ENCODE measurements at regions not wholly inside any gene's neighbourhood (a gene's known extent, or its start where the extent isn't known, plus 50 kb on each side); places are given as distances from the start of the nearest gene placed in this dataset.

DNA sequence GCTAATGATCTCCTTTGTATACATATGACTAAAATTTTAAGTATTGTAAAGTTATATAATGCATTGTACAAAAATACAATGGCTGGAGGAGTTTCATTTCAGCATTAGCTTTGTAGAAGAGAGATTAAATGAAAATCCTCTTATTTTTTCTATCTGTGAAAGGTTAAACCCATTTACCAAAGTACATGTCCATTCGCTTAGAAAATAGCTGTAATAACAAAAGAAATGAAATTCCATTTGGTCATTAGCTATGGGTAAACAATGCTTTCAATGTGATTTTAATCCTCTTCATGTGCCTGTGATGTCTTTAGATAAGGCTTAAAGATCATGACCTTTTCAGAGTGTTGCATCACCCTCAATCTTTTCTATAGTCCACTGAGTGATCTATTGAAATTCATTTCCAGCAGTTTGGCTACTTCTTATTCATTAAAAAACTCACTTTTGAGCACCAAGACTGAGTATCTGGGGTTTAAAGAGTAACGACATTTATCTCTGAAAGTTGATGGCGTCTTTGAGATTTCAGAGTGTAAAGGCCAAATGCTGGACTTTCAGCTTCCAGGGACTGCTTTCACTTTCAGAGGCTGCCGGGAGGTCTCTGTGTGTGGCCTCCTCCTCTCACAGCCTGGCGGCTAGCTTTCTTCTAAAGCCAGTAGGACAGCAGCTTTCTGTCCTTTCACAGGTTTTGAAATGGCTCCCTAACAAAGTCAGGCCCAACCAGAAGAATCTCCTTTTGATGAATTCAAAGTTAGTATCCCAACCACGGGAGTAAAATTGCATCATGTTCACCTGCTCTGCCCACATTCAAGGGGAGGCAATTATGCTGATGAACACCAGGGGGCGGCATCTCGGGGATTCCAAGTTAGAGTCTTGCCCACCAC lies 701.4 kb upstream of the COBL start:
- CTCF ChIA-PET: no interaction called here
- POLR2A ChIA-PET: no interaction called here
- no peak overlapping the region for H3K27ac ChIP-seq (ENCODE audit: low read length)
- no peaks in the 10 kb centered on the region for H3K9me3 ChIP-seq
- Mint-ChIP-seq H3K27me3 (no peaks in the 10 kb centered on the region), H3K9me3 (peaks cover 0 to 18% (median 7%) of the 10 kb centered on the region in 3 donors), H3K36me3 (no peaks in the 10 kb centered on the region), H3K4me1 (no peaks in the 10 kb centered on the region), H3K27ac (no peak overlapping the region), H3K4me3 (no peak overlapping the region)
- ATAC-seq (replicated peaks in 1 of 4) (no peak), DNase-seq (peak in 1 of 35 experiments; percentile 2)
- no peaks in the 10 kb centered on the region for H3K36me3 ChIP-seq (ENCODE audit: control insufficient read depth in 2 of 2, extremely low read depth in 1 of 2, insufficient read depth in 1 of 2, low read length in 1 of 2)
- no peaks in the 10 kb centered on the region for H3K4me1 ChIP-seq (ENCODE audit: control insufficient read depth in 1 of 2, extremely low read depth in 1 of 2, insufficient read depth in 2 of 2, low read length in 2 of 2)
- no peaks in the 10 kb centered on the region for H3K27me3 ChIP-seq (replicated peaks in 1 of 2; ENCODE audit: control insufficient read depth in 2 of 2, extremely low read depth in 1 of 2, insufficient read depth in 2 of 2, low read length in 1 of 2)
- H3K4me3 ChIP-seq (ENCODE audit: control insufficient read depth in 1 of 2, extremely low read depth in 1 of 2, low read length in 1 of 2): no peak overlapping the region
- WGBS (ENCODE audit: insufficient coverage): 68% methylated on average over 4 of the region's 8 CpGs

DNA sequence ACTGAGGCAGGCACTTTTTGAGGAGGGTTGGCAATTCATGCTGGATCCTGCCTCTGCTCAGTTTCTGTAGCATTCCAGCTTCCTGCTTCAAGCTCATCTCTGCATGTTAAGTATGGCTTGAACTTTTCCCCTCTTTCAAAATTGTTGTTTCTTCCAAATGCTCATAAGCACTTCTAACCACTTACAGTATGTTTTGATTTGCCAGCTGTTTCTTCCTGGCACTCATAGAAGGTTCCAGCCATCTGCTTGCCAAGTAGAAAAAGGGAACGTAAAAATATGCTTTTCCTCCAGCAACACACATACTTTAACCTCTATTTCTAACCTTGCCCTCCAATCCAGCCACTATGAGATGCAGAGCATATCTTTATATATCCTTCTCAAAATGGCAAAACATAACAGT lies 692.6 kb upstream of the COBL start:
- DNase-seq (no peak), ATAC-seq (replicated peaks in 1 of 4) (no peak)
- H3K36me3 ChIP-seq (ENCODE audit: control insufficient read depth in 2 of 2, extremely low read depth in 1 of 2, insufficient read depth in 1 of 2, low read length in 1 of 2): no peaks in the 10 kb centered on the region
- Mint-ChIP-seq H3K27me3 (no peaks in the 10 kb centered on the region), H3K27ac (no peak overlapping the region), H3K4me1 (no peaks in the 10 kb centered on the region), H3K36me3 (no peaks in the 10 kb centered on the region), H3K4me3 (no peak overlapping the region), H3K9me3 (peaks cover 8 to 31% (median 24%) of the 10 kb centered on the region in 3 donors)
- H3K4me1 ChIP-seq (ENCODE audit: control insufficient read depth in 1 of 2, extremely low read depth in 1 of 2, insufficient read depth in 2 of 2, low read length in 2 of 2): no peaks in the 10 kb centered on the region
- no peaks in the 10 kb centered on the region for H3K27me3 ChIP-seq (replicated peaks in 1 of 2; ENCODE audit: control insufficient read depth in 2 of 2, extremely low read depth in 1 of 2, insufficient read depth in 2 of 2, low read length in 1 of 2)
- POLR2A ChIA-PET: no interaction called here
- no peaks in the 10 kb centered on the region for H3K9me3 ChIP-seq
- CTCF ChIA-PET: no interaction called here
- no peak overlapping the region for H3K27ac ChIP-seq (ENCODE audit: low read length)
- 57% methylated on average over 1 of the region's 1 CpG for WGBS (ENCODE audit: insufficient coverage)
- no peak overlapping the region for H3K4me3 ChIP-seq (ENCODE audit: control insufficient read depth in 1 of 2, extremely low read depth in 1 of 2, low read length in 1 of 2)

DNA sequence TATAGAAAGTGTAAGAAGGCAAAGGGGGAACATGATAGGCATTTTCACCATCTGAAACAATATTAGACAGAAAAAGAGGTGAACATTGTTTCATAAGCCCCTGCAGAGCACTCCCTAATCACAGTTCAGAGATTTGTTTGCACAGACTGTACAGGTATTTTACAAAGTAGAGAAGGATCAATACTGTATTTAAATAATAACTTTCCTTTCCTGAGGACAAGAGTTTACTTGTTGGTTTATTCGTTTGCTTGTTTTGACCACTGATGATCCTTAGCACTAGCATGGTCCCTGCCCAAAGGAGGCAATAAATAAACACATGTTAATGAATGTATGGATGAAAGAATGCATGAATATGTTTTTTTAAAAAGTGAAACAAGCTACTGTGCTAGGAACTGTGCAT lies 690.1 kb upstream of the COBL start:
- DNase-seq (no peak), ATAC-seq (replicated peaks in 1 of 4) (no peak)
- ChIA-PET POLR2A (no interaction called here), CTCF (no interaction called here)
- H3K4me3 ChIP-seq (ENCODE audit: control insufficient read depth in 1 of 2, extremely low read depth in 1 of 2, low read length in 1 of 2): no peak overlapping the region
- Mint-ChIP-seq H3K27me3 (no peaks in the 10 kb centered on the region), H3K4me1 (no peaks in the 10 kb centered on the region), H3K4me3 (no peak overlapping the region), H3K27ac (no peak overlapping the region), H3K9me3 (peaks cover 15 to 50% (median 37%) of the 10 kb centered on the region in 3 donors), H3K36me3 (no peaks in the 10 kb centered on the region)
- H3K27ac ChIP-seq (ENCODE audit: low read length): no peak overlapping the region
- H3K9me3 ChIP-seq: no peaks in the 10 kb centered on the region
- H3K27me3 ChIP-seq (replicated peaks in 1 of 2; ENCODE audit: control insufficient read depth in 2 of 2, extremely low read depth in 1 of 2, insufficient read depth in 2 of 2, low read length in 1 of 2): no peaks in the 10 kb centered on the region
- H3K4me1 ChIP-seq (ENCODE audit: control insufficient read depth in 1 of 2, extremely low read depth in 1 of 2, insufficient read depth in 2 of 2, low read length in 2 of 2): no peaks in the 10 kb centered on the region
- WGBS (ENCODE audit: insufficient coverage): 100% methylated on average over 1 of the region's 1 CpG
- H3K36me3 ChIP-seq (ENCODE audit: control insufficient read depth in 2 of 2, extremely low read depth in 1 of 2, insufficient read depth in 1 of 2, low read length in 1 of 2): no peaks in the 10 kb centered on the region

DNA sequence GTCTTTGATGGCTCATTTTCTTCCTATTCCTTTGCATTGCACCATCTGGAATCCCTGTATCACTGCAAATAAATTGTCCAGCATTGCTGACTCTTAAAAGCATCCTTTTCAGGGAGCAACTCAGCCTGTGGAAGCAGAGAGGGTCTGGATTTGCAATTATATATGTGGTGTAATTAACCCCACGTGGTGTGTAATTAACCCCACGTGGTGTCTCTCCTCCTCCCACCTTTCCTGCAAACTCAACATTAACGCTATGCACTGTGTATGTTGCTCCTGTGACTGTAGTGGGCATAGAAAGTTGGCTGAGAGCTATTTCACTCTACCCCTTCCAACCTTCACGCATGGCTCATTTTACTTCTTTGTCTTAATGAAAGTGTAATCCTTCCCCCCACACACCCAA lies 689.0 kb upstream of the COBL start:
- WGBS (ENCODE audit: insufficient coverage): no CpG with 5 or more reads among the region's 4 CpGs
- CTCF ChIA-PET: no interaction called here
- peaks cover 11 to 48% (median 32%) of the 10 kb centered on the region in 3 donors for H3K9me3 Mint-ChIP-seq
- Histone ChIP-seq H3K36me3 (ENCODE audit: control insufficient read depth in 2 of 2, extremely low read depth in 1 of 2, insufficient read depth in 1 of 2, low read length in 1 of 2) (no peaks in the 10 kb centered on the region), H3K27ac (ENCODE audit: low read length) (no peak overlapping the region), H3K4me3 (ENCODE audit: control insufficient read depth in 1 of 2, extremely low read depth in 1 of 2, low read length in 1 of 2) (no peak overlapping the region), H3K27me3 (replicated peaks in 1 of 2; ENCODE audit: control insufficient read depth in 2 of 2, extremely low read depth in 1 of 2, insufficient read depth in 2 of 2, low read length in 1 of 2) (no peaks in the 10 kb centered on the region), H3K4me1 (ENCODE audit: control insufficient read depth in 1 of 2, extremely low read depth in 1 of 2, insufficient read depth in 2 of 2, low read length in 2 of 2) (no peaks in the 10 kb centered on the region), H3K9me3 (no peaks in the 10 kb centered on the region)
- H3K4me1 Mint-ChIP-seq: no peaks in the 10 kb centered on the region
- no peak overlapping the region for H3K27ac Mint-ChIP-seq
- POLR2A ChIA-PET: no interaction called here
- H3K4me3 Mint-ChIP-seq: no peak overlapping the region
- no peaks in the 10 kb centered on the region for H3K36me3 Mint-ChIP-seq
- DNase-seq: no peak
- no peak for ATAC-seq (replicated peaks in 1 of 4)
- H3K27me3 Mint-ChIP-seq: no peaks in the 10 kb centered on the region

DNA sequence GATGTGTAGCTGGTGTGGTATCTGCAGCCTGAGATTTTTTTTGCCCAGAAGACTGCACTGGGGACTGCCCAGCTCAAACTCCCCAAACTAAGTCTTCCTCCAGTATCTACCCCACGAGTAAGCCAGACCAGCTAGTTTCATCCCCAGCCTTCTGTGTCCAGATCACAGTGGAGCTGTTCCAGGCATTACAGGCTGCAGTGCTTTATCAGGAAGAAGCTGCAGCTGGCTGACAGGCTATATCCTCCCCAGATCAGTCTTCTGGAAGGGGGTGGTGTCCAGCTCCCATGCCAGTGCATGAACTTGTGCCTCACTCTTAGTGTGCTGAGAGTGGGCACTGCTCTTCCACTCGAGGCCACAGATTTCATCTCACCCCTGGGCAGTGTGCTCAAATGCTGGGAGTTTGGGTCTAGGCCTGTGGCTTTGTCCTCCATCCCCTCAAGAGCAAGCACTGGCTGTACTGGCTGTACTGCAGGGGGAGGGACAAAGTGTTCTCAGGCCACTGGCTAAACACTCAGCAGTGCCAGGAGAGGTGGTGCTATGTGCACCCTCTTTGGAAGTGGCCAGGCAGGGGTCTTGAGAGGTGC lies 679.1 kb upstream of the COBL start:
- no peak overlapping the region for H3K27ac ChIP-seq (ENCODE audit: low read length)
- POLR2A ChIA-PET: no interaction called here
- no peaks in the 10 kb centered on the region for H3K27me3 Mint-ChIP-seq
- H3K36me3 Mint-ChIP-seq: no peaks in the 10 kb centered on the region
- CTCF ChIA-PET: no interaction called here
- peaks cover 34 to 41% (median 36%) of the 10 kb centered on the region in 3 donors for H3K9me3 Mint-ChIP-seq
- H3K4me1 ChIP-seq (ENCODE audit: control insufficient read depth in 1 of 2, extremely low read depth in 1 of 2, insufficient read depth in 2 of 2, low read length in 2 of 2): no peaks in the 10 kb centered on the region
- H3K36me3 ChIP-seq (ENCODE audit: control insufficient read depth in 2 of 2, extremely low read depth in 1 of 2, insufficient read depth in 1 of 2, low read length in 1 of 2): no peaks in the 10 kb centered on the region
- ATAC-seq (replicated peaks in 1 of 4) (no peak), DNase-seq (no peak)
- no peaks in the 10 kb centered on the region for H3K4me1 Mint-ChIP-seq
- H3K4me3 ChIP-seq (ENCODE audit: control insufficient read depth in 1 of 2, extremely low read depth in 1 of 2, low read length in 1 of 2): no peak overlapping the region
- 67% methylated on average over 1 of the region's 2 CpGs for WGBS (ENCODE audit: insufficient coverage)
- no peaks in the 10 kb centered on the region for H3K27me3 ChIP-seq (replicated peaks in 1 of 2; ENCODE audit: control insufficient read depth in 2 of 2, extremely low read depth in 1 of 2, insufficient read depth in 2 of 2, low read length in 1 of 2)
- no peaks in the 10 kb centered on the region for H3K9me3 ChIP-seq
- H3K27ac Mint-ChIP-seq: no peak overlapping the region
- no peak overlapping the region for H3K4me3 Mint-ChIP-seq

DNA sequence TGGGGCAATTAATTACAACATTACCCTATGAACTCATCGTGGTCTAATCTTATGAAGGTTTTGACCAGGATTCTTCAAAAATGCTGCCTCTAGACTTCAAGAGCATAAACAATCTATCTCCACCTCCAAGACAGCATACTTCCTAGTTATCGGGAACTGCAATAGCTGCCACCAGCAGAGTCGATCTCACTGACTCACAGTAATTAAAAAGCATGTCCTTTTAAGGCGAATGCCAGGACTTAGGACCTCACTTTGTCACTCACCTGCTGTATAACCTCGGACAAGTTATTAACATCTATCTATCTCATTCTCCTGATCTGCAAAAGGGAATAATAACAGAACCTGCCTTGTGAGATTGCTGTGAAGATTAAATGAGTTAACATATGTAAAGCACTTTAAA lies 666.0 kb upstream of the COBL start:
- ChIA-PET POLR2A (no interaction called here), CTCF (no interaction called here)
- Histone ChIP-seq H3K27me3 (replicated peaks in 1 of 2; ENCODE audit: control insufficient read depth in 2 of 2, extremely low read depth in 1 of 2, insufficient read depth in 2 of 2, low read length in 1 of 2) (no peaks in the 10 kb centered on the region), H3K9me3 (no peaks in the 10 kb centered on the region), H3K4me3 (ENCODE audit: control insufficient read depth in 1 of 2, extremely low read depth in 1 of 2, low read length in 1 of 2) (no peak overlapping the region), H3K36me3 (ENCODE audit: control insufficient read depth in 2 of 2, extremely low read depth in 1 of 2, insufficient read depth in 1 of 2, low read length in 1 of 2) (no peaks in the 10 kb centered on the region), H3K4me1 (ENCODE audit: control insufficient read depth in 1 of 2, extremely low read depth in 1 of 2, insufficient read depth in 2 of 2, low read length in 2 of 2) (no peaks in the 10 kb centered on the region), H3K27ac (ENCODE audit: low read length) (no peak overlapping the region)
- DNase-seq (no peak), ATAC-seq (replicated peaks in 1 of 4) (no peak)
- no peaks in the 10 kb centered on the region for H3K4me1 Mint-ChIP-seq
- H3K9me3 Mint-ChIP-seq: peaks cover 13 to 26% (median 17%) of the 10 kb centered on the region in 3 donors
- 66% methylated on average over 2 of the region's 5 CpGs for WGBS (ENCODE audit: insufficient coverage)
- H3K36me3 Mint-ChIP-seq: no peaks in the 10 kb centered on the region
- no peak overlapping the region for H3K4me3 Mint-ChIP-seq
- H3K27me3 Mint-ChIP-seq: no peaks in the 10 kb centered on the region
- no peak overlapping the region for H3K27ac Mint-ChIP-seq
